ENCODE measurements at regions not wholly inside any gene's neighbourhood (a gene's known extent, or its start where the extent isn't known, plus 50 kb on each side); places are given as distances from the start of the nearest gene placed in this dataset.

DNA sequence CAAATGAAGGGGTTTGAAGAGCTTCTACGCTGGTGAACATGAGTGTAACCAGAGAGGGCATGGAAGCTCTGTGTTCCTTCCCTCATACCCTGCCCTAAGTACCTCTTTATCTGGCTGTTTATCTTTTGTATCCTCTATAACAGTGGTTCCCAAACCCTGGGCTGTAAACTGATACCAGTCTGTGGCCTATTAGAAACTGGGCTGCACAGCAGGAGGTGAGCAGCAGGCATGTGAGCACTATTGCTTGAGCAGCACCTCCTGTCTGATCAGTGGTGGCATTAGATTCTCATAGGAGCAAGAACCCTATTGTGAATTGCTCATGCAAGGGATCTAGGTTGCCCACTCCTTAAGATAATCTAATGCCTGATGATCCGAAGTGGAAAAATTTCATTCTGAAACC, 172.9 kb upstream of the AVPR1A start:
- DNase-seq (ENCODE audit: low spot score in 2 of 2) (no peak), ATAC-seq (ENCODE audit: low read depth) (no peak)
- no peak overlapping the region for H3K4me3 Mint-ChIP-seq
- peaks cover 2% of the 10 kb centered on the region for H3K9me3 Mint-ChIP-seq
- H3K4me1 Mint-ChIP-seq, result no peaks in the 10 kb centered on the region
- H3K27ac Mint-ChIP-seq, result no peak overlapping the region
- no peaks in the 10 kb centered on the region for H3K27me3 Mint-ChIP-seq
- H3K36me3 Mint-ChIP-seq, result no peaks in the 10 kb centered on the region

DNA sequence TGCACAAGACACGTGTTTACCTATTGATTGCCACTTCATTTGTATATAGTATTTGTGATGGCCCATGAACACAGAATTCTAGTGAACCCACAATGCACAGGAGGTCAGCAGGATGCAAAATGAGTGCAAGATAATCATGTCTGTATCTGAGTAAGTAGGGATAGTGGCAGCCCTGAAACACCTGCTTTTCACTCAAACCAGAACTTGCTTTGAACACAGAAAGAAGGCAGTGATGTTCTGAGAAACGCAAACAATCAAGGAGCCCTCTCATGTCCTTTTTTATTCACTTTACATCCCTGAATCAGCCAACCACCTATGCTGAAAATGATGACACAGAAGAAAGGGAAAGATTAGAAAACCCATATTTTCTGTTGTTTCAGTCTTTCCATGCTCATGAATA, 170.4 kb upstream of the AVPR1A start:
- Mint-ChIP-seq H3K4me1 (no peaks in the 10 kb centered on the region), H3K27ac (no peak overlapping the region), H3K27me3 (no peaks in the 10 kb centered on the region), H3K36me3 (no peaks in the 10 kb centered on the region), H3K4me3 (no peak overlapping the region), H3K9me3 (peaks cover 2% of the 10 kb centered on the region)
- DNase-seq (ENCODE audit: low spot score in 2 of 2) (no peak), ATAC-seq (ENCODE audit: low read depth) (no peak)

DNA sequence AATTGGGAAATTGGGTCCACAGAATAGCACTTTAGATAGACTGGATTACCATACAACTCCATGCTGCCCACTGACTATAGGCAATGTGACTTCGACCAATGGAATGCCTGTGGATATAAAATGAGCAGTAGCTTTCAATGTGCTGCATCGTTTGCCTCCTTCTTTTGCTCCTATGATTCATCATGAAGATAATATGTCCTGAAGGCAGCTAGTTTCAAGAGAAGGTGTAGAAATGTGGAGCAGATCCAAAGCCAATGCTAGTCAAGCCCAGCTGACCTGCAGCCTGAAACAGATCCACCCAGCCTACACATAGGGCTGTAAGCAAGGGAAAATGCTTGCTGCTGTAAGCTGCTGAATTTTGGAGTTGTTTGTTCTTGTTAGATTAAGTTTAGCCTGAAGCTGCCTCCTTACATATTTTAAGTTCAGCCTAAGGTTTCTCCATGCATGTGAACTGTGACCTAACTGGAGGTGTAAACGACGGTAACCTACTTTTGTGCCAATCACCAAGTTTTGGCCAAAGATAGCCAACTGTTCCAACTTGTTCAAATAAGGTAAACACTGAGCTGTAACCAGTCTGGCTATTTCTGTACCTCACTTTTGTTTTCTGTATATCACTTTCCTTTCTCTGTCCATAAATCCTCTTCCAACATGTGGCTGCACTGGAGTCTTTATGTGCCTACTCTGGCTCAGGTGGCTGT, 169.1 kb upstream of the AVPR1A start:
- Mint-ChIP-seq H3K9me3 (peaks cover 2% of the 10 kb centered on the region), H3K4me1 (no peaks in the 10 kb centered on the region), H3K27ac (no peak overlapping the region), H3K4me3 (no peak overlapping the region), H3K36me3 (no peaks in the 10 kb centered on the region), H3K27me3 (no peaks in the 10 kb centered on the region)
- ATAC-seq (ENCODE audit: low read depth), result no peak
- DNase-seq (ENCODE audit: low spot score in 2 of 2), result no peak

DNA sequence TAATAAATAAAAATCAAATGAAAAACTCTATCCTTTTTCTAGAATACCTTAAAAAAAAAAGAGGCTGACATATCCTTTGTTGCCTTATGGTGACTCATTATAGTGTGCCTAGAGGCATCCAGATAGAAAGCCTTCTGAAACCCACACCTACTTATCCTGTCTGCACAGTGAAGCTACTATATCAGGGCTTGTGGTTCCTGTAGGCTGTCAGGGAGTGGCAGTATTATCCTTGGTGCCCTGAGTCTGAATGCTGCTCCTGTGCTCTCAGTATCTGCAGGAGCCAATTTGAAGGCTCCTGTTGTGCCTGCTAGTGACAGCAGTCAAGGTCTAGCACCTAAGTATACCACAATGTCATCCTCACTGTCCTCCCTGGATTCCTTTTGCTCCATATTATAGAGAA, 168.4 kb upstream of the AVPR1A start:
- no peaks in the 10 kb centered on the region for H3K36me3 Mint-ChIP-seq
- H3K4me3 Mint-ChIP-seq, result no peak overlapping the region
- H3K4me1 Mint-ChIP-seq, result no peaks in the 10 kb centered on the region
- no peak overlapping the region for H3K27ac Mint-ChIP-seq
- H3K9me3 Mint-ChIP-seq, result no peaks in the 10 kb centered on the region
- no peak for DNase-seq (ENCODE audit: low spot score in 2 of 2)
- ATAC-seq (ENCODE audit: low read depth), result no peak
- H3K27me3 Mint-ChIP-seq, result no peaks in the 10 kb centered on the region

DNA sequence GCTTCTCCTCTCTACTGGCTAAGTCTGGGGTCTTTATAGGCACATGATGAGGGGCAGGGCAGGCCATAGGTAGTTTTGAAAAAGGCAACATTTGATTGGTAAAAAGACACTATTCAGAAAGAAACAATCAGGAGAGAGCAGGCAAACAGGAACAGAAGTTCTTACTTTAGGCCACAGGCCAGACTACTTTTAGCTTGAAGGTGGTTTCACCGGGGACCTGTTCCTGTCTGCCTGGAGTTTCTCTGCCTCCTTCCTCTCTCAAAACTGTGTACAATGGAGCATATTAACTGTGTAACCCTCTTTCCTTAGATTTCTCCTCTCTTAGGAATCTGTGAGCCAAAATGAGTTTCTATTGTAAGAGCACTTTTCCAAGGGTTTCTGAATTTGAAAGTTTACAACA, 167.9 kb upstream of the AVPR1A start:
- Mint-ChIP-seq H3K4me1 (no peaks in the 10 kb centered on the region), H3K4me3 (no peak overlapping the region), H3K9me3 (no peaks in the 10 kb centered on the region)

DNA sequence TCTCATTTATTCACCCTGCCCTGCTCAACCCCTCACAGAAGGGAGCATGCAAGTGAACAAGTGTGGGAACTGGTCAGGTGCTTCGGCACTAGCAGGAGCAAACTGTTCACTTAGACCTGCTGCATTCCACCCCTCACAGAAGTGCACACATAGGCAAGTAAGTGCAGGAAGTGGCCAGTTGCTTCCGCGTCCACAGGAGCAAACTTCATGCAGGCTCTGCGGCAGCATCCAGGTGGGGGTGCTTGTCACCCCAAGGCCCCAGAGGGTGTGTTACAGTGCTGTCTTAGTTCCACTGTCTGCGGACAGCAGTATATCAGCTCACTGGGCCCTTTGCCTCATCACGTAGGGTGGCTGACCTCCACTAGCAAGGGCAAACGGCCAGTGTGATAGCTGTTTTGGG, 167.3 kb upstream of the AVPR1A start:
- H3K4me1 Mint-ChIP-seq, result no peaks in the 10 kb centered on the region
- H3K4me3 Mint-ChIP-seq, result no peak overlapping the region
- H3K36me3 Mint-ChIP-seq, result no peaks in the 10 kb centered on the region
- H3K27ac Mint-ChIP-seq, result no peak overlapping the region
- no peak for ATAC-seq (ENCODE audit: low read depth)
- no peaks in the 10 kb centered on the region for H3K27me3 Mint-ChIP-seq
- no peak for DNase-seq (ENCODE audit: low spot score in 2 of 2)
- no peaks in the 10 kb centered on the region for H3K9me3 Mint-ChIP-seq

More for the DNA sequence above, 167.9 kb upstream of the AVPR1A start:
- Mint-ChIP-seq H3K27ac (no peak overlapping the region), H3K36me3 (no peaks in the 10 kb centered on the region), H3K27me3 (no peaks in the 10 kb centered on the region)
- ATAC-seq (ENCODE audit: low read depth), result no peak
- DNase-seq (ENCODE audit: low spot score in 2 of 2), result no peak

DNA sequence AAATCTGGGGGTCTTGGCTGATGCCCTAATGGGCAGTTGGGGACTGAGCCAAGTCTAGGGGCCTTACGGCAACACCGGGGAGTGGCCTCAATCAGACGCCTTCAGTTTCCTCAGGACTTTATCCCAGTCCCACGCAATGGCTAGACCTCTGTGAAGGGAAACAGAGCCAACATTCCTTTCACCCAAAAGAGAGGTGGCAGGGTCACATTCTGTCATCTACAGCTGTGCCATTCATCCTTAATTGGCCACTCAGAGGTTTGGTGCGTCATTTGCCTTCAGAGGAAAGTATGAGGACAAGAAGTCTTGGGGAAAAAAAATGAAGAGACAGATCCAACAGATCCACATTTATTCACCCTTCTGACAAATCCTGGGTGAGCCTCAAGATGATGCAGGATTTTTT, 166.9 kb upstream of the AVPR1A start:
- Mint-ChIP-seq H3K4me3 (no peak overlapping the region), H3K4me1 (no peaks in the 10 kb centered on the region), H3K27ac (no peak overlapping the region), H3K27me3 (no peaks in the 10 kb centered on the region), H3K9me3 (no peaks in the 10 kb centered on the region), H3K36me3 (no peaks in the 10 kb centered on the region)
- DNase-seq (ENCODE audit: low spot score in 2 of 2) (no peak), ATAC-seq (ENCODE audit: low read depth) (no peak)

DNA sequence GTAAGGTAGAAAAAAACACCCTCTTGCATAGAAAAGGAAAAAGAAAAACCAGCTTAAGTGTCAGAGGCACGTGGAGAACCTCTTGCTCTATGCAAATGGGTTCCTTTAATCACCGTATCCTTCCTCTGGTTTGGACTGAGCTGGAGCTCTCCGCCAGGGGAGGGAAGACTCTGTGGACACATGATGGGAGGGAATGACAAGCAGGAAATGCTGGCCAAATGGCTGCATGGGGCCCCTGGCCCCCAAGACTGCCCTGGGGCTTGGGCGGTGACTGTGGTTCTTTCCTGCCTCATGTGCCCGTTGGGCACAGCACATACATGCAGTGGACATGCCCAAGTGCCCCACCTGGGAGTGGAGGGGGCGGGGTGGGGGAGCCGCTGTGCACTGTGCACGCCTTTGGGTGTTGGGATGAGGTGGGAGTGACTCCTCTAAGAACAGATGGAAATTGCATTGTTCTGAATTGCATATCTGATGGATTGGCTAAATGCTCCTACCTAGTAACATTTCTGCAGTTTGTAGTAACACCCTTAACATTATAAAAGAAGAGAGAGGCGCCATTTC, 166.4 kb upstream of the AVPR1A start:
- Mint-ChIP-seq H3K4me3 (no peak overlapping the region), H3K27ac (no peak overlapping the region), H3K36me3 (no peaks in the 10 kb centered on the region), H3K9me3 (no peaks in the 10 kb centered on the region), H3K4me1 (no peaks in the 10 kb centered on the region), H3K27me3 (no peaks in the 10 kb centered on the region)
- ATAC-seq (ENCODE audit: low read depth) (no peak), DNase-seq (ENCODE audit: low spot score in 2 of 2) (no peak)

DNA sequence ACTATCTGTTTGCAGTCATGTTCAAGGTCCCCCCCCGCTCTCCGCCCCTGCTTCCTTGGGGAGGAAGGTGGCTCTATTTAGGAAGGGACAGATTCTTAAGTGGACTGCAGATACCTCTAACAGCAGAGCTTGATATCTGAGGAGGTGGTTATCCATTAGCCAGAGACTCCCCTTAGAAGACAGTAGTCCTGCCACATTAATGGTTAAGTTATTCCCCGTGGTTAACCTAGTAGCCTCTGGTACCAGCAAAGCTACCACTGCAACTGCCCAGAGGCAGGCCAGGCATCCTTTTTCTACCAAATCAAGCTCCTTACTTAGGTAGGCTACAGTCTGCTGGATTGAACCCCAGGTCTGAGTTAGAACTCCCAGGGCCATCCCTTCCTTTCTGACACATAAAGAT, 162.1 kb upstream of the AVPR1A start:
- H3K36me3 Mint-ChIP-seq, result no peaks in the 10 kb centered on the region
- DNase-seq (ENCODE audit: low spot score in 2 of 2) (no peak), ATAC-seq (ENCODE audit: low read depth) (no peak)
- H3K4me3 Mint-ChIP-seq, result no peak overlapping the region
- H3K27ac Mint-ChIP-seq, result no peak overlapping the region
- peaks cover 4% of the 10 kb centered on the region for H3K9me3 Mint-ChIP-seq
- H3K27me3 Mint-ChIP-seq, result no peaks in the 10 kb centered on the region
- H3K4me1 Mint-ChIP-seq, result no peaks in the 10 kb centered on the region

DNA sequence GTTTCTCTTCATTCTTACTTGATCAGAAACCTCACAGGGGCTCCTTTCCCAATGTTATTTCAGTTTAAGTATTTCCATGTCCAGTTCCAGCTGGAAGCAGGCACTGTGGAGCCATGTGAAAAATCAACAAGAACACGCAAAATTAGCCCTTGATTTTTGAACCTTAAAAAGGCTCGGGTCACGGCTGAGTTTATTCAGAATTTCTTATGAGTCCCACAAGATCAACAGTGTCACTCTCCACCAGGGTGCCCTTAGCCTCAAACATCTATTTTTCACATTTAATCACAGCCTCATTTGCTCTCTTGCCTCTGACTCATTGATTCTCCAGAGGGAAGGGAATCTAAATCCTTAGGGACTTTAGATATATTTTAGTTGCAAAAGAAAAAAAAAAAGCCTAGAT, 157.7 kb upstream of the AVPR1A start:
- Mint-ChIP-seq H3K27me3 (no peaks in the 10 kb centered on the region), H3K36me3 (no peaks in the 10 kb centered on the region), H3K9me3 (peaks cover 4% of the 10 kb centered on the region), H3K27ac (no peak overlapping the region), H3K4me3 (no peak overlapping the region), H3K4me1 (no peaks in the 10 kb centered on the region)
- ATAC-seq (ENCODE audit: low read depth), result no peak
- DNase-seq (ENCODE audit: low spot score in 2 of 2), result no peak

DNA sequence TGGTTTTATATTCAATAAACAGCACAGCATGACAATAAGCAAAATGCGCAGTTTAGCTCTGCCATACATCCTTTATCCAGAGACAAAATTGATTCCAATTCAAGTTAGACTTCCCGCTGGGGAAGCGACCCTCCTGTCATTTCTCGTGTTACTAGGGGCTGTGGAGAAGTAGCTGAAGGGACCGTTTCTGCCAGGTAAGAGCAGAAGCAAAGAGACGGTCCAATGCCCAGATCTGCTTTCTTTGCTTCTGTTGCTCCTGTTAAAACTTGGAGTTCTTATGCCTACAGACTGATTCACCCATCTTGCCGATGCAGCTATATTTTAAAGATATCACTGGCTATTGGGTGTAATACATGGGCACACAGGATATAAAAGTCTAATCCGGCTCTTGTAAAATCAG, 156.8 kb upstream of the AVPR1A start:
- no peak overlapping the region for H3K27ac Mint-ChIP-seq
- H3K27me3 Mint-ChIP-seq, result no peaks in the 10 kb centered on the region
- H3K36me3 Mint-ChIP-seq, result no peaks in the 10 kb centered on the region
- no peaks in the 10 kb centered on the region for H3K4me1 Mint-ChIP-seq
- H3K9me3 Mint-ChIP-seq, result peaks cover 4% of the 10 kb centered on the region
- DNase-seq (ENCODE audit: low spot score in 2 of 2) (no peak), ATAC-seq (ENCODE audit: low read depth) (no peak)
- H3K4me3 Mint-ChIP-seq, result no peak overlapping the region

DNA sequence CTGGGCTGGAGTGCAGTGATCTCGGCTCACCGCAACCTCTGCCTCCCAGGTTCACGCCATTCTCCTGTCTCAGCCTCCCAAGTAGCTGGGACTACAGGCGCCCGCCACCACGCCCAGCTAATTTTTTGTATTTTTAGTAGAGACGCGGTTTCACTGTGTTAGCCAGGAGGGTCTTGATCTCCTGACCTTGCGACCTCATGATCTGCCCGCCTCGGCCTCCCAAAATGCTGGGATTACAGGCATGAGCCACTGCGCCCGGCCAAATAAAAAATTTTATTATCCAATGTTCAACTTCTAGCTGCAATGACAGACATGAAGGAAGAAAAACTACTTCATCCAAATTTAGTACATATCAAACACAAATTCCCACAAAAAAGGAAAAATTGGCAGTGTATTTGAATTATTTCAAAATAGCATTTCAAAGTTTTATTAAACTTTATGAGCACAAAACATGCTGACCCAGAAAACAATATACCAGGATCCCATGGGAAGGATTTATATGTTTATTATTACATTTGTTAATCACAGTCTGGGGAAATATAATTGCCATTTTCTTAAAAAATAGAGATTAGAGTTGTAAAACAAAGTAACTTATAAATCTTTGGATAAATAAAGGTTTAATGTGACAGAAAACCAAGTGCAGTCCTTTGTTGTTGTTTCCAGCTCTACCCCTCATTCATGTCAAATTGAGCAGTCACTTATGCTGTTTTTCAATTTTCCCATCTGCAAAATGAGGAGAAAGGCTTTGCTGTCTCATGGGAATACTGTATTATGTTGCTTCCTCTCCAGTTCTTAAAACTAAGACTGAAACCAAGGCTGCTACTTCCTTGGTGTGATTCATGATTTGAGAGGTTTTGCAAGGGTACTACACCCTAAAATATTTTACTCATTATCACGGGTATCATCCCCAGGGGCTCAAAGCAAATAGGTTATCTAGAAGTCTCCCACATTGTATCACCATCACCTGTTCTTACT, 155.2 kb upstream of the AVPR1A start:
- Mint-ChIP-seq H3K9me3 (peaks cover 4% of the 10 kb centered on the region), H3K27me3 (no peaks in the 10 kb centered on the region), H3K4me1 (no peaks in the 10 kb centered on the region), H3K4me3 (no peak overlapping the region), H3K27ac (no peak overlapping the region), H3K36me3 (no peaks in the 10 kb centered on the region)
- DNase-seq (ENCODE audit: low spot score in 2 of 2) (no peak), ATAC-seq (ENCODE audit: low read depth) (no peak)

DNA sequence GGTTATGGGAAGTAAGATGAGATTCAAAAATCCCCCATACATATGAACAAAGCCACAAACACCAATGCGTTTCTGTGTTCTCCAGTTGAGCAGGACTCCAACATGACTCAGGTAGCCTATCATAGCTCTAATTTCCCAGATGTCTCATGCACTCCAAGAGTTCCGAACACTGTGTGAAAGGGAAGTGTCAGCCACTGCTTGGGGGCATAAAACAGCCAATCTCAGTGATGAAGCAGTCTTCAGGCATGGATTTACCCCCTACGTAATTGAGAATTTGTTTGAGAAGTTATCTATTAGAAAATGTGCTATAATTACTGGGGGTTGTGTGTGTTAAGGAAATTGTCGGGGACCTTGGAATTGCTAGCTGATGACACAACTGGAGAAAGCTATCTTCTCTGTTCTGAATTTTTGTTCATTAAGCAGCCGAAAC, 153.9 kb upstream of the AVPR1A start:
- no peaks in the 10 kb centered on the region for H3K4me1 Mint-ChIP-seq
- H3K27me3 Mint-ChIP-seq, result no peaks in the 10 kb centered on the region
- no peaks in the 10 kb centered on the region for H3K9me3 Mint-ChIP-seq
- no peak overlapping the region for H3K27ac Mint-ChIP-seq
- H3K4me3 Mint-ChIP-seq, result no peak overlapping the region
- ATAC-seq (ENCODE audit: low read depth), result no peak
- H3K36me3 Mint-ChIP-seq, result no peaks in the 10 kb centered on the region
- no peak for DNase-seq (ENCODE audit: low spot score in 2 of 2)

DNA sequence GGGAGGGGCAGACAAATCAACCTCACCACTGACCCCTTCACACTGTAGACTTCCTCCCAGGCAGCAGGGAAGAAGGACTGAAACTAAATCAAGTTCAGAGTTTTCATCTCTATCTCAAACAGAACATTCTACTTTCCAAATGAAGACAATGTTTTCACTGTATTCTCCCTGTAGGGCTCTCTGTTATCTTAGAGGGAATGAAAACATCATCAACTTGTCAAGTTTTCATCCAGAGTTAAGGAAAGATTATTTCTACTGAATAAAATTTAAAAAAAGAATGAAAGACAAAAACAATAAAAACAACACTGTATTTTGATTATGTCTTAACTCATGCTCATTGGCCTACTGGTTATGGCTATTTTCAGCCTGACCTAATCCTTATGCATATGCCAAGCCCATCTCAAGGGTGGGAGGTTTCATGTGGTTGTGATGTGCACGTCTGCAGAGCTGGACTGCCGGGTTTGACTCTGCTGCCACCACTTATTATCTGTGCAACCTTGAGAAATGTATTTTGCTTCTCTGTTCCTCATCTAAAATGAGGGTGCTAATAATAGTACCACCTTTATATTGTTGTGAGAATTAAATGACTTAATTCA, 152.0 kb upstream of the AVPR1A start:
- ATAC-seq (ENCODE audit: low read depth), result no peak
- no peak for DNase-seq (ENCODE audit: low spot score in 2 of 2)
- no peak overlapping the region for H3K4me3 Mint-ChIP-seq
- no peaks in the 10 kb centered on the region for H3K36me3 Mint-ChIP-seq
- no peaks in the 10 kb centered on the region for H3K9me3 Mint-ChIP-seq
- no peaks in the 10 kb centered on the region for H3K4me1 Mint-ChIP-seq
- no peak overlapping the region for H3K27ac Mint-ChIP-seq
- H3K27me3 Mint-ChIP-seq, result no peaks in the 10 kb centered on the region

Measured in memory B cell (primary cell).